ENCODE measurements at regions not wholly inside any gene's neighbourhood (a gene's known extent, or its start where the extent isn't known, plus 50 kb on each side); places are given as distances from the start of the nearest gene placed in this dataset.

DNA sequence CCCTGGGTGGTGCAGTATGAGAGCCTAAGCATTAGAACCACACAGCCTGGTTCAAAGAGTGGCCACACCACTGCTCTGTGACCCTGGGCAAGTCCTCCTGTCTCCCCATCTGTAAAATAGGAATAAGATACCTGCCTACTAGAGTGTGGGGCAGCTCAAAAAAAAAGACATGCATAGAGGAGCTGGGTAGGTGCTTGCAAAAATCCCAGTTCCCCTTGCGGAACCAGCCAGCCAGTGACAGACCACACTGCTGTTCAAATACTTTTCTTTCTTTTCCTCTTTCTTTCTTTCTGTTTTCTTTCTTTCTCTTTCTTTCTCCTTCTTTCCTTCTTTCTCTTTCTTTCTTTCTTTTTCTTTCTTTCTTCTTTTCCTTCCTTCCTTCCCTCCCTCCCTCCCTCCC, 63.0 kb upstream of the TRIM2 start:
- Histone ChIP-seq H3K36me3 (no peaks in the 10 kb centered on the region), H2AFZ (replicated peaks) (no peak overlapping the region), H3K79me2 (ENCODE audit: low read depth) (no peaks in the 10 kb centered on the region), H3K9me3 (ENCODE audit: low read depth) (no peaks in the 10 kb centered on the region), H3K4me1 (no peaks in the 10 kb centered on the region), H3K9ac (no peak overlapping the region), H3K4me3 (no peak overlapping the region), H3K27me3 (no peaks in the 10 kb centered on the region), H3F3A (ENCODE audit: low read depth) (no peaks in the 10 kb centered on the region), H3K27ac (no peak overlapping the region), H3K4me2 (no peak overlapping the region), H4K20me1 (ENCODE audit: low read depth) (no peaks in the 10 kb centered on the region)
- Mint-ChIP-seq H3K27ac (no peak overlapping the region), H3K9me3 (no peaks in the 10 kb centered on the region), H3K36me3 (no peaks in the 10 kb centered on the region), H3K27me3 (ENCODE audit: insufficient read depth, low read depth) (peaks cover 10% of the 10 kb centered on the region), H3K4me1 (peaks cover 39% of the 10 kb centered on the region), H3K4me3 (no peak overlapping the region)
- no peak for DNase-seq (ENCODE audit: low spot score)
- TF ChIP-seq, protein P1, sequence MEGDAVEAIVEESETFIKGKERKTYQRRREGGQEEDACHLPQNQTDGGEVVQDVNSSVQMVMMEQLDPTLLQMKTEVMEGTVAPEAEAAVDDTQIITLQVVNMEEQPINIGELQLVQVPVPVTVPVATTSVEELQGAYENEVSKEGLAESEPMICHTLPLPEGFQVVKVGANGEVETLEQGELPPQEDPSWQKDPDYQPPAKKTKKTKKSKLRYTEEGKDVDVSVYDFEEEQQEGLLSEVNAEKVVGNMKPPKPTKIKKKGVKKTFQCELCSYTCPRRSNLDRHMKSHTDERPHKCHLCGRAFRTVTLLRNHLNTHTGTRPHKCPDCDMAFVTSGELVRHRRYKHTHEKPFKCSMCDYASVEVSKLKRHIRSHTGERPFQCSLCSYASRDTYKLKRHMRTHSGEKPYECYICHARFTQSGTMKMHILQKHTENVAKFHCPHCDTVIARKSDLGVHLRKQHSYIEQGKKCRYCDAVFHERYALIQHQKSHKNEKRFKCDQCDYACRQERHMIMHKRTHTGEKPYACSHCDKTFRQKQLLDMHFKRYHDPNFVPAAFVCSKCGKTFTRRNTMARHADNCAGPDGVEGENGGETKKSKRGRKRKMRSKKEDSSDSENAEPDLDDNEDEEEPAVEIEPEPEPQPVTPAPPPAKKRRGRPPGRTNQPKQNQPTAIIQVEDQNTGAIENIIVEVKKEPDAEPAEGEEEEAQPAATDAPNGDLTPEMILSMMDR (IDR thresholded peaks at IDR 0.05) = no peak
- TF ChIP-seq EZH2phosphoT487 (IDR thresholded peaks at IDR 0.05) (no peak), EZH2 (IDR thresholded peaks at IDR 0.05) (no peak)

DNA sequence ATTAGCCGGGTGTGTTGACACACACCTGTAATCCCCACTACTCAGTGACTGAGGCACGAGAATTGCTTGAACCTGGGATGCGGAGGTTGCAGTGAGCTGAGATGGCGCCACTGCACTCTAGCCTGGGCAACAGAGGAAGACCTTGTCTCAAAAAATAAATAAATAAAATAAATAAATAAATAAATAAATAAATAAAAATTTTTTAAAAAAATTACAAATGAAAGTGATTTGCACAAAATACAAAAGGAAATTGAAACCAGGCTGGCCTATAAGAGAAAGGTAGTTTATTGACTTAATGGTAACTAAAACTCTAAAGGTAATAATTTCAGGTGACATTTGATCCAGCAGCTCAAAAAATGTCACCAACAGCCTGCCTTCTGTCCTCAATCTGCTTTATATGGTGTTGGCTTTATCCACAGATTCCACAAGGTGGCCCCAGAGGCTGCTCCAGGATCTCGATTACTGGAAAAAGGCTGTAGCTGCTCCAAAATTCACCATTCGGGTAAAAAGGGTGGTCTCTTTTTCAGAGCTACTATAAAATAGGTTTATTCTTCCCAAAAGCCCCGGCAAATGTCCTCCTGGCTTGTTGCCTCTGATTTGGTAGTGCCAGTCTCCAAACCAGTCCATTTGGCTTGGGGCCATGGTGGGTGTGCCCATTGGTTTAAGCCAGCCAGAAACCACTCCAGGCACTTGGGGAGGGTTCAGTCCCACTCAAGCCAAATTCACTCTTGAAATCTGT, 61.4 kb upstream of the TRIM2 start:
- Histone ChIP-seq H3K4me3 (no peak overlapping the region), H3K9me3 (ENCODE audit: low read depth) (no peaks in the 10 kb centered on the region), H3K36me3 (no peaks in the 10 kb centered on the region), H3K79me2 (ENCODE audit: low read depth) (no peaks in the 10 kb centered on the region), H2AFZ (replicated peaks) (no peak overlapping the region), H3K27me3 (no peaks in the 10 kb centered on the region), H4K20me1 (ENCODE audit: low read depth) (no peaks in the 10 kb centered on the region), H3F3A (ENCODE audit: low read depth) (no peaks in the 10 kb centered on the region), H3K27ac (no peak overlapping the region), H3K4me1 (no peaks in the 10 kb centered on the region), H3K9ac (no peak overlapping the region), H3K4me2 (no peak overlapping the region)
- Mint-ChIP-seq H3K36me3 (no peaks in the 10 kb centered on the region), H3K27me3 (ENCODE audit: insufficient read depth, low read depth) (peaks cover 5% of the 10 kb centered on the region), H3K4me1 (peaks cover 47% of the 10 kb centered on the region), H3K27ac (no peak overlapping the region), H3K4me3 (peak overlapping the region; percentile 68), H3K9me3 (no peaks in the 10 kb centered on the region)
- TF ChIP-seq, protein P1 (IDR thresholded peaks at IDR 0.05) = peak; percentile 93
- no peak for TF ChIP-seq EZH2phosphoT487 (IDR thresholded peaks at IDR 0.05)
- peak; percentile 83 for DNase-seq (ENCODE audit: low spot score)

DNA sequence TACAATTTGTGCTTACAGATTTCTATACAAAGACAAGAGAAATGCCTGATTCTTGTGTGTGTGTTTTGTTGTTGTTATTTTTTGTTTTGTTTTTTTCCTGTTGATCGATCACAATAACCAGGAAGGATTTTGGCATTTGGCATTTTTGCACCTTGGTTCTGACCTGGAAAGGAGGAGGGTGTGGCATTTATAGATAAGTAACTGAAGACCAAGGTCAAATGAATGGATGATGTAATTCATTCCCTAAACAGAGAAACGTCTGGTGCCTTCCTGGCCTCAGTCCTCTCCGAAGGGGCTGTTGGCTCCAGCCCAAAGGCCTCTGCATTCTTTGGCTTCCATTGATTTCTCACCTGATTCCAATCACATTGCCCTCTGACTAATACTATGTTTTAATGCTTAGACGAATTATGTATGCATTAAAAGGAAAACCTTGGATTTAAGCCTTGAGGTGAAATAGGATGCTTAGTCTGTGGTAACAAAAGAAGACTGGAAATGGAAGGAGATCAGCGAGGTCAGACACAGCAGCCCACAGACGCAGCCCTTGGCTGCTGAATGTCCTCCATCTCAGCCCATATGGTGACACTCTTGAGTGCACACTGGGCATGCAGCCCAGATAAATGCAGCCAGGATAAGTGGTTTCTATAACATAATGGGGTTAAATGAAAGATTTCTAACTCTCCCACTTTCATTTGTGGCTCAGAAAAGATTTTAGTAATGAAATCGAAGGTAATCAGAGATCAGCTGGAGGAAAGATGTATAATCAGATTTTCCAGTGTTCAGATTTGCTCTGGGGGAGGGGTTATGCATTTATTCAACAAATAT, 60.5 kb upstream of the TRIM2 start:
- no peaks in the 10 kb centered on the region for H3K9me3 Mint-ChIP-seq
- Histone ChIP-seq H3K4me3 (no peak overlapping the region), H3F3A (ENCODE audit: low read depth) (no peaks in the 10 kb centered on the region), H4K20me1 (ENCODE audit: low read depth) (no peaks in the 10 kb centered on the region), H3K36me3 (no peaks in the 10 kb centered on the region), H3K27ac (no peak overlapping the region), H3K27me3 (no peaks in the 10 kb centered on the region), H3K4me2 (no peak overlapping the region), H3K4me1 (no peaks in the 10 kb centered on the region), H3K9ac (no peak overlapping the region), H3K9me3 (ENCODE audit: low read depth) (no peaks in the 10 kb centered on the region), H2AFZ (replicated peaks) (no peak overlapping the region), H3K79me2 (ENCODE audit: low read depth) (no peaks in the 10 kb centered on the region)
- TF ChIP-seq, protein P1 (IDR thresholded peaks at IDR 0.05) = no peak
- TF ChIP-seq EZH2phosphoT487 (IDR thresholded peaks at IDR 0.05) (no peak), EZH2 (IDR thresholded peaks at IDR 0.05) (no peak)
- H3K27ac Mint-ChIP-seq = peak overlapping the region; percentile 58
- peaks cover 51% of the 10 kb centered on the region for H3K4me1 Mint-ChIP-seq
- H3K4me3 Mint-ChIP-seq = peak overlapping the region; percentile 68
- no peak for DNase-seq (ENCODE audit: low spot score)
- H3K36me3 Mint-ChIP-seq = no peaks in the 10 kb centered on the region
- peaks cover 5% of the 10 kb centered on the region for H3K27me3 Mint-ChIP-seq (ENCODE audit: insufficient read depth, low read depth)

Measured in neural progenitor cell (in vitro differentiated cells).